SK-N-SH treated with all-trans-retinoic acid at 6 μM for 48 hours (cell line): ENCODE measurements at regions not wholly inside any gene's neighbourhood (a gene's known extent, or its start where the extent isn't known, plus 50 kb on each side); places are given as distances from the start of the nearest gene placed in this dataset.

Source experiments
- ATAC-seq: fragments of 200-7000 bp; cut with Tn5 transposase; 3 replicates; pipeline ENCODE4 v1.9.1; 2020; ENCODE audit warnings: mild to moderate bottlenecking, moderate library complexity
- ARNTL ChIP-seq: fragments of 450-650 bp; formaldehyde crosslinking; IDR thresholded peaks from 2 replicates; pipeline ENCODE4 v1.5.0; 2020; ENCODE audit warnings: low read depth, mild to moderate bottlenecking, moderate library complexity, borderline replicate concordance
- BACH2 ChIP-seq: fragments of 250-450 bp; sonication (Bioruptor Pico); IDR thresholded peaks from 2 replicates; pipeline ENCODE4 v1.9.0; 2021; ENCODE audit warnings: mild to moderate bottlenecking, borderline replicate concordance
- CSRNP3 ChIP-seq: fragments of 250-450 bp; sonication (Bioruptor Pico); IDR thresholded peaks from 2 replicates; pipeline ENCODE4 v1.5.1; 2021; ENCODE audit warnings: mild to moderate bottlenecking, moderate library complexity
- ESRRG ChIP-seq: fragments of 250-450 bp; sonication (Bioruptor Pico); IDR thresholded peaks from 2 replicates; pipeline ENCODE4 v1.6.1; 2021; ENCODE audit warnings: mild to moderate bottlenecking
- GLIS3 ChIP-seq: fragments of 250-450 bp; sonication (Bioruptor Pico); IDR thresholded peaks from 2 replicates; pipeline ENCODE4 v1.5.0; 2020; ENCODE audit warnings: mild to moderate bottlenecking, moderate library complexity
- ISL1 ChIP-seq: fragments of 250-450 bp; sonication (Bioruptor Pico); IDR thresholded peaks from 2 replicates; pipeline ENCODE4 v2.1.2; 2022; ENCODE audit warnings: mild to moderate bottlenecking, moderate library complexity
- OSR1 ChIP-seq: fragments of 250-450 bp; sonication (Bioruptor Pico); IDR thresholded peaks from 2 replicates; pipeline ENCODE4 v1.8.0; 2022; ENCODE audit warnings: moderate library complexity, mild to moderate bottlenecking, inconsistent platforms
- POU6F1 ChIP-seq: fragments of 250-450 bp; sonication (Bioruptor Pico); IDR thresholded peaks from 2 replicates; pipeline ENCODE4 v1.8.0; 2021; ENCODE audit warnings: low read depth, mild to moderate bottlenecking, moderate library complexity, borderline replicate concordance
- PPARA ChIP-seq: fragments of 250-450 bp; sonication (Bioruptor Pico); IDR thresholded peaks from 2 replicates; pipeline ENCODE4 v1.5.0; 2020; ENCODE audit warnings: mild to moderate bottlenecking, borderline replicate concordance
- SNAI2 ChIP-seq: fragments of 250-450 bp; sonication (Bioruptor Pico); IDR thresholded peaks from 2 replicates; pipeline ENCODE4 v1.5.0; 2020; ENCODE audit warnings: mild to moderate bottlenecking, moderate library complexity
- TCF4 ChIP-seq: fragments of 250-450 bp; sonication (Bioruptor Pico); IDR thresholded peaks from 2 replicates; pipeline ENCODE4 v1.8.0; 2021; ENCODE audit warnings: mild to moderate bottlenecking, moderate library complexity, borderline replicate concordance
- TOX ChIP-seq: fragments of 250-450 bp; sonication (Bioruptor Pico); IDR thresholded peaks from 2 replicates; pipeline ENCODE4 v1.8.0; 2021; ENCODE audit warnings: mild to moderate bottlenecking, moderate library complexity, borderline replicate concordance
- TSHZ2 ChIP-seq: fragments of 250-450 bp; sonication (Bioruptor Pico); IDR thresholded peaks from 2 replicates; pipeline ENCODE4 v1.5.0; 2020; ENCODE audit warnings: mild to moderate bottlenecking, moderate library complexity
- ZC3H10 ChIP-seq: fragments of 250-450 bp; sonication (Bioruptor Pico); IDR thresholded peaks from 2 replicates; pipeline ENCODE4 v1.5.1; 2021; ENCODE audit warnings: mild to moderate bottlenecking, moderate library complexity
- ZFP3 ChIP-seq: fragments of 250-450 bp; sonication (Bioruptor Pico); IDR thresholded peaks from 2 replicates; pipeline ENCODE4 v1.5.0; 2020; ENCODE audit warnings: mild to moderate bottlenecking, moderate library complexity
- ZFP30 ChIP-seq: fragments of 450-650 bp; formaldehyde crosslinking; IDR thresholded peaks from 2 replicates; pipeline ENCODE4 v1.5.0; 2022; ENCODE audit warnings: mild to moderate bottlenecking, moderate library complexity
- ZNF565 ChIP-seq: fragments of 450-650 bp; formaldehyde crosslinking; conservative IDR thresholded peaks from 2 replicates; pipeline ENCODE4 v1.5.0; 2020; ENCODE audit warnings: low read depth, mild to moderate bottlenecking, moderate library complexity
- ZNF8 ChIP-seq: fragments of 450-650 bp; formaldehyde crosslinking; IDR thresholded peaks from 2 replicates; pipeline ENCODE4 v1.5.0; 2020; ENCODE audit warnings: mild to moderate bottlenecking, moderate library complexity
- TF ChIP-seq, protein P1 (sequence below): fragments of 250-450 bp; sonication (Bioruptor Pico); IDR thresholded peaks from 2 replicates; pipeline ENCODE4 v1.5.1; 2020; ENCODE audit warnings: low read depth, mild to moderate bottlenecking, moderate library complexity
- TF ChIP-seq, protein P2 (sequence below): fragments of 250-450 bp; sonication (Bioruptor Pico); IDR thresholded peaks from 2 replicates; pipeline ENCODE4 v1.8.0; 2020; ENCODE audit warnings: mild to moderate bottlenecking, moderate library complexity, borderline replicate concordance

- no peak for ATAC-seq
- TF ChIP-seq ISL1 (no peak), ARNTL (CRISPR knock-in tag) (no peak), ZNF565 (CRISPR knock-in tag) (no peak), TOX (CRISPR knock-in tag) (no peak)
- TF ChIP-seq, protein P1, sequence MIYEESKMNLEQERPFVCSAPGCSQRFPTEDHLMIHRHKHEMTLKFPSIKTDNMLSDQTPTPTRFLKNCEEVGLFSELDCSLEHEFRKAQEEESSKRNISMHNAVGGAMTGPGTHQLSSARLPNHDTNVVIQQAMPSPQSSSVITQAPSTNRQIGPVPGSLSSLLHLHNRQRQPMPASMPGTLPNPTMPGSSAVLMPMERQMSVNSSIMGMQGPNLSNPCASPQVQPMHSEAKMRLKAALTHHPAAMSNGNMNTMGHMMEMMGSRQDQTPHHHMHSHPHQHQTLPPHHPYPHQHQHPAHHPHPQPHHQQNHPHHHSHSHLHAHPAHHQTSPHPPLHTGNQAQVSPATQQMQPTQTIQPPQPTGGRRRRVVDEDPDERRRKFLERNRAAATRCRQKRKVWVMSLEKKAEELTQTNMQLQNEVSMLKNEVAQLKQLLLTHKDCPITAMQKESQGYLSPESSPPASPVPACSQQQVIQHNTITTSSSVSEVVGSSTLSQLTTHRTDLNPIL (CRISPR knock-in tag), result no peak
Observed at GRCh38 chr6:19536838-19537237, 300.3 kb upstream of the ID4 start.

- TF ChIP-seq PPARA (CRISPR knock-in tag), result no peak
- TF ChIP-seq, all 23 proteins: peak for 0
- no peak for ATAC-seq
Observed at GRCh38 chr6:19538096-19538495, 299.1 kb upstream of the ID4 start.

DNA sequence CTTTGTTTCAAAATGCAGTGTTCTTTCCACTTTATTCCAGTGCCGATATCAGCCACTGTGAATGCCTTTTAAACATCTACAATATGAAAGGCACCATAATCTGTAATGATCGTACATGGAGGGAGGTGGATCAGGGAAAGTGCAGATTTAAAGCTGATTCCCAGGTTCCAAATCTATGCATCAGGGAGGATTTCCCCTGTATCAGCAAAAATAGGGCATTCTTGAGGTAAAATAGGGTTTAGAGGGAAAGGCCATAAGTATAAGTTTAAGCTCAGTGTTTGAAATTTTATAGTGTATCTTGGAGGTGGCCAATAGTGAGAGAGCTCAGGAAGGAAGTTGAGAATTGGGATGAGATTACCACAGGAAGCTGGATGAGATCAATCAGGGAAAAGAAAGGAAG is 289.7 kb upstream of the ID4 start:
- TF ChIP-seq ARNTL (CRISPR knock-in tag) (no peak), CSRNP3 (CRISPR knock-in tag) (no peak), ZNF565 (CRISPR knock-in tag) (no peak), BACH2 (no peak), TCF4 (CRISPR knock-in tag) (no peak), POU6F1 (CRISPR knock-in tag) (no peak), GLIS3 (no peak), OSR1 (CRISPR knock-in tag) (no peak), PPARA (CRISPR knock-in tag) (no peak), ISL1 (no peak), ESRRG (CRISPR knock-in tag) (no peak), TOX (CRISPR knock-in tag) (no peak), ZFP30 (CRISPR knock-in tag) (no peak), ZC3H10 (CRISPR knock-in tag) (no peak), ZFP3 (CRISPR knock-in tag) (no peak), TSHZ2 (CRISPR knock-in tag) (no peak), SNAI2 (no peak), ZNF8 (CRISPR knock-in tag) (no peak)
- TF ChIP-seq, protein P1 (CRISPR knock-in tag), result no peak
- TF ChIP-seq, protein P2, sequence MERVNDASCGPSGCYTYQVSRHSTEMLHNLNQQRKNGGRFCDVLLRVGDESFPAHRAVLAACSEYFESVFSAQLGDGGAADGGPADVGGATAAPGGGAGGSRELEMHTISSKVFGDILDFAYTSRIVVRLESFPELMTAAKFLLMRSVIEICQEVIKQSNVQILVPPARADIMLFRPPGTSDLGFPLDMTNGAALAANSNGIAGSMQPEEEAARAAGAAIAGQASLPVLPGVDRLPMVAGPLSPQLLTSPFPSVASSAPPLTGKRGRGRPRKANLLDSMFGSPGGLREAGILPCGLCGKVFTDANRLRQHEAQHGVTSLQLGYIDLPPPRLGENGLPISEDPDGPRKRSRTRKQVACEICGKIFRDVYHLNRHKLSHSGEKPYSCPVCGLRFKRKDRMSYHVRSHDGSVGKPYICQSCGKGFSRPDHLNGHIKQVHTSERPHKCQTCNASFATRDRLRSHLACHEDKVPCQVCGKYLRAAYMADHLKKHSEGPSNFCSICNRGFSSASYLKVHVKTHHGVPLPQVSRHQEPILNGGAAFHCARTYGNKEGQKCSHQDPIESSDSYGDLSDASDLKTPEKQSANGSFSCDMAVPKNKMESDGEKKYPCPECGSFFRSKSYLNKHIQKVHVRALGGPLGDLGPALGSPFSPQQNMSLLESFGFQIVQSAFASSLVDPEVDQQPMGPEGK (CRISPR knock-in tag), result no peak
- no peak for ATAC-seq
